Cardiac fibroblast (primary cell): ENCODE measurements at regions not wholly inside any gene's neighbourhood (a gene's known extent, or its start where the extent isn't known, plus 50 kb on each side); places are given as distances from the start of the nearest gene placed in this dataset.

Experiments used
- DNase-seq, 2 donors: peaks; one replicate each; pipeline versions ENCODE4 v3.0.0 to v3.0.0-alpha.2; 2010; ENCODE audit warnings: low read depth in 2 of 2
- H3K4me3 ChIP-seq, 2 donors: replicated peaks in 1 of 2; 1 replicate in 1 of 2; 2 replicates in 1 of 2; pipeline ENCODE4 v1.5.1; 2011; ENCODE audit warnings: low read depth in 2 of 2, low read length in 2 of 2, mild to moderate bottlenecking in 2 of 2, moderate library complexity in 1 of 2
- TF ChIP-seq, protein P1 (sequence below): IDR thresholded peaks from one replicate; pipeline ENCODE4 v1.5.1; 2011; ENCODE audit warnings: low read depth, mild to moderate bottlenecking, low read length, inconsistent platforms

DNA sequence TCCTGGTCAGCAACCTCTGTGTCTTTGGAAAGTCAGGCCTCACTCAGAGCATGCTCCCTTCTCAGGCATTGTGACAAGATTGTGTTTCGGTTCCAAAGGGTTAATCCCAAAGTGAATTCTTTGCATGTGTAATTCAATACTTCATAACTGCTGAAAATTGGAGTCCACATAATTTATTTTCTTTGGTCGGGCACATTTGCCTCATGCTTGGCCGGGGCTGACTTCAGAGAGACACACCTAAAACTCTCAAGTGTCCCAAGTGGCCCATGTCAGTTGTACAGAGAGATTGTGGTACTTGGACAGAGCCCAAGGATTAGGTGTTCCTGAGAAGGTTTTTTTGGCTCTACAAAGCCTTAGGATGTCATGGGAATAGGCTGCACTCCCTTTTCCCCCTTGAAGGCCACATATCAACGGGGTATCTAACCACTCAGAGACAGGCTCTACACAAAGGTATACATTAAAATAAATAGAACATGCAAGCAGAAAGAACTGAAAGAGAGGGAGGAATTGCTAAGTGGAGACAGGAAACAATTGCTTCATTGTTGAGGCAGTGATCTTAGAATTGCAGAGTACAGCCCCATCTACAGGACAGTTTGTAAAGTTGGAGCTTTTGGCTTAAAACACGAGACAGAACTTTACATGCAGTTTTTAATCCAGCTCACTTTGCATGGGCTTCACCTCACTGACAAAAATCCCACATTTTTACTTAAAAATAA, 1232.3 kb upstream of the ZEB2 start:
- DNase-seq, result peak; percentile 93 to 94
- no peak overlapping the region for H3K4me3 ChIP-seq
- TF ChIP-seq, protein P1, sequence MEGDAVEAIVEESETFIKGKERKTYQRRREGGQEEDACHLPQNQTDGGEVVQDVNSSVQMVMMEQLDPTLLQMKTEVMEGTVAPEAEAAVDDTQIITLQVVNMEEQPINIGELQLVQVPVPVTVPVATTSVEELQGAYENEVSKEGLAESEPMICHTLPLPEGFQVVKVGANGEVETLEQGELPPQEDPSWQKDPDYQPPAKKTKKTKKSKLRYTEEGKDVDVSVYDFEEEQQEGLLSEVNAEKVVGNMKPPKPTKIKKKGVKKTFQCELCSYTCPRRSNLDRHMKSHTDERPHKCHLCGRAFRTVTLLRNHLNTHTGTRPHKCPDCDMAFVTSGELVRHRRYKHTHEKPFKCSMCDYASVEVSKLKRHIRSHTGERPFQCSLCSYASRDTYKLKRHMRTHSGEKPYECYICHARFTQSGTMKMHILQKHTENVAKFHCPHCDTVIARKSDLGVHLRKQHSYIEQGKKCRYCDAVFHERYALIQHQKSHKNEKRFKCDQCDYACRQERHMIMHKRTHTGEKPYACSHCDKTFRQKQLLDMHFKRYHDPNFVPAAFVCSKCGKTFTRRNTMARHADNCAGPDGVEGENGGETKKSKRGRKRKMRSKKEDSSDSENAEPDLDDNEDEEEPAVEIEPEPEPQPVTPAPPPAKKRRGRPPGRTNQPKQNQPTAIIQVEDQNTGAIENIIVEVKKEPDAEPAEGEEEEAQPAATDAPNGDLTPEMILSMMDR, result peak; percentile 74

DNA sequence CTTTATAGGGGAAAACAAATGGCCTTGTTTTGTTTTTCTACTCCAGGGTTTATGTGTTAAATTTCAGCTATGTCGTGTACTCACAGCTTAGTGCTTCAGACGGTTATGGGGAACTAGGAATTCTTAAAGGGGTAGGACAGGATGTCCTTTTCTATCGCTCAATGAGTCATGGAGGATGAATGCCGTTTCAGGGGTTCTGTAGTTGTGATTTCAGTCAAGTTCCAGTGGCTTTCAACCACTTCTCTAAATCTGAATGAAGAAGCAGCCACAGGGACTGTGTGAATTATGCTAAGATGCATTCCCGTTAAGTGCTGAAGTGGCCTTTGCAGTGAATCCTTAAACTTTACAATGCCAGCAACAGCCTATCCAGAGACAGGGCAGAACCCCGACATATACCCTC, 1231.7 kb upstream of the ZEB2 start:
- peak; percentile 69 to 84 for DNase-seq
- TF ChIP-seq, protein P1, result no peak
- H3K4me3 ChIP-seq, result no peak overlapping the region

DNA sequence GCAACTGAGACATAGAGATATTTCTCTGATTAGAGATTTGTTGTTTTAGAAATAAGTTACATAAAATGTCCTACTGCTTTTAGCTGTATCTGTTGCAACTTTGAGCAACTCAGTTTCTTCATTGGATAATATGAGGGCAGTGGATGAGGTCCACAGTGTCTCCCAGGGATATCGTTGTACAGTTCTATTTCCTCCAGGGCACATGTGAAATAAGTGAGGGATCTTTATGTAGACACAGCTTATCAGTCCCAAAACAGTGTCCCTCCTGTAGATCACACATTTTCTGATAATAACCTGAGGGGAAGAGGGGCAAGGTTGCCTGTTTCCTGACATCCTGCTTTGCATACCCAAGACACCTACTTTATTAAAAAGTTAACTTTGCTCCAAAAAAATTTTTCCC, 1231.2 kb upstream of the ZEB2 start:
- H3K4me3 ChIP-seq, result no peak overlapping the region
- TF ChIP-seq, protein P1, result no peak
- peak in 1 of 2 donors; percentile 23 for DNase-seq

DNA sequence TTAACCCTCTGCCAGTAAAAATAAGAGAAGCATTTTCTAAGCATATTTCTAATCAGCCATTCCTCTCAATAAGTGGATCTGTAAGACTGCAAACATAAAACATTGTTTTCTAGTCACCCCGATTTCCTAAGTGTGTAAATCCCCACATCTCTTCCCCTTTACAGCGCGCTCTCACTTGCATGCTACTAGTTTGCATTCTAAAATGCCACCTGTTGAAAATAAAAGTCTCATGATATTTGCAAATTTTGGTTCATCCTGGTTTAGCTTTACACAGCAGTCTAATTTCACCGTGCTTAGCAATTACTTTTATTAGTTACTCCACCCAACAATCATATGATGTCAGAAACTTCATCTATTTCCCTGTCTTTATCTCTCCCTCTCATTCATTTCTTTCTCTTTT, 1230.7 kb upstream of the ZEB2 start:
- TF ChIP-seq, protein P1, result no peak
- no peak for DNase-seq
- H3K4me3 ChIP-seq, result no peak overlapping the region

DNA sequence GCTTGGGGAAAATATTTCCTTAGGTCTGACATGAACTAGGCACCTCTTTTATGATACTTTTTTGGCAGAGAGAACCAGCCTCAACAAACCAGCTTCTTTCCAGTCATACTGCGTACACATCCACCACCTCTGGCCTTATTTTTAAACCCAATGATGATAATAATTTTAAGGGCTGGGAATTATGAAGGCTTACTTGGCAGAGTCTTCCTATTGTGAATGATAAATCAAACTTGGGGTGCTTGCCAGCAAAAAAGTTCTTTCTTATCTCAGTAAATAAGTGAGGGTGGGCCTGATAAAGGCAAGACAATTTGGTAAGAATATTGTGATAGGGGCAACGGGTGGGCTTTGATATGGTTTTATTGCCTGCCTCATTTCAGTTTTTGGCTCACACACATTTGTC, 1230.2 kb upstream of the ZEB2 start:
- no peak overlapping the region for H3K4me3 ChIP-seq
- peak in 1 of 2 donors; percentile 58 for DNase-seq
- TF ChIP-seq, protein P1, result no peak

DNA sequence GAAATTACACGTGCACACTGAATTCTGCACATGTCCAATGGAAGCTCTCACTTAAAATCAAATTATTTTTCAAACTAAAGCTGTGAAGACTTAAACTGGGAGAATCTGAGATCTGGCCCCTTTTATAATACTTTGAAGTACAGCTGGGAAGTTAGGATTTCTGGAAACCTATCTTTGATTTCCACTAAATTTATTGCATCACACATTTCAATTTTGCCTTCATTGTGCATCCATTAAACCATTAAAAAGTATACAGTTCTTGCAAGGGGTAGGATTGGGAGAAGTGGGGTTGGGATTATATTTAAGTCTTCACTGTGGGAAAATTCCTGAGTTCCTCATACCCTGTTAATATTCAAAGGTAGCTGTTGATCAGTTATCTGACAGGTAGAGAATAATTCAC, 1229.6 kb upstream of the ZEB2 start:
- H3K4me3 ChIP-seq, result no peak overlapping the region
- TF ChIP-seq, protein P1, result no peak

DNA sequence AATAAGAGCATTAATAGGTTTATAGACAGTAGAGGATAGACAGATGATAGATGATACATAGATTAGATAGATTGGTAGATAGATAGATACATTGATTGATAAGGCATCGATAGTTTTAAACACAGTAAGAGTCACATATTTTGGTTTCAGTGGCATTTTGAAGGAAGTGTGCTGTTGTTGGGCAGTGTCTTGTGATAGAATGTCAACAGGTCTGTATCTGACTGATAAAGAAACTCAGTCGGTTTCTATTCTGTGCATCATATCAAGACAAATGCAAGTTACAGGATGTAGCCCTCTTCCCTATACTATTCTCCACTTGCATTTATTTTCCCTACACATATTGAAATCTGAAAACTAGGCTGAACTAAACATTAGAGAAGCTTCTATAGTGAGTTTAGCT, 1229.0 kb upstream of the ZEB2 start:
- DNase-seq, result no peak
- TF ChIP-seq, protein P1, result no peak
- H3K4me3 ChIP-seq, result no peak overlapping the region

More for the DNA sequence above, 1229.6 kb upstream of the ZEB2 start:
- DNase-seq, result no peak
